GM23338 (cell line): ENCODE measurements at regions not wholly inside any gene's neighbourhood (a gene's known extent, or its start where the extent isn't known, plus 50 kb on each side); places are given as distances from the start of the nearest gene placed in this dataset.

Experiments
- ATAC-seq: fragments of 200-7000 bp; cut with Tn5 transposase; 3 replicates; pipeline ENCODE4 v1.9.1; 2020
- DNase-seq: peaks from one replicate; pipeline ENCODE4 v3.0.0-alpha.2; 2015; ENCODE audit warnings: low spot score
- H2AFZ ChIP-seq: fragments of 200-600 bp; sonication (generic); 2 replicates; pipeline ENCODE4 v1.8.0; 2016; ENCODE audit warnings: antibody characterized with exemption, mild to moderate bottlenecking, moderate library complexity
- H3F3A ChIP-seq: fragments of 200-600 bp; sonication (generic); replicated peaks from 2 replicates; pipeline ENCODE4 v1.8.0; 2017; ENCODE audit warnings: antibody characterized with exemption, mixed run types, low read depth
- H3K27ac ChIP-seq: fragments of 200-600 bp; sonication (generic); 2 replicates; pipeline ENCODE4 v1.6.1; 2016; ENCODE audit warnings: low read depth
- H3K27me3 ChIP-seq: fragments of 200-600 bp; sonication (generic); 2 replicates; pipeline ENCODE4 v1.8.0; 2016; ENCODE audit warnings: mild to moderate bottlenecking, mixed run types, moderate library complexity; ENCODE audit not compliant: insufficient read depth
- H3K36me3 ChIP-seq: fragments of 200-600 bp; sonication (generic); 2 replicates; pipeline ENCODE4 v1.8.0; 2016; ENCODE audit warnings: mild to moderate bottlenecking; ENCODE audit not compliant: insufficient read depth
- H3K4me1 ChIP-seq: fragments of 200-600 bp; sonication (generic); 2 replicates; pipeline ENCODE4 v1.8.0; 2016; ENCODE audit warnings: mild to moderate bottlenecking, moderate library complexity; ENCODE audit not compliant: insufficient read depth
- H3K4me2 ChIP-seq: fragments of 200-600 bp; sonication (generic); 2 replicates; pipeline ENCODE4 v1.7.1; 2017; ENCODE audit warnings: mixed run types
- H3K4me3 ChIP-seq: fragments of 200-600 bp; sonication (generic); 2 replicates; pipeline ENCODE4 v1.6.1; 2016; ENCODE audit warnings: mixed run types
- H3K79me2 ChIP-seq: fragments of 200-600 bp; sonication (generic); replicated peaks from 2 replicates; pipeline ENCODE4 v1.8.0; 2017; ENCODE audit warnings: mild to moderate bottlenecking; ENCODE audit not compliant: insufficient read depth
- H3K9me2 ChIP-seq: fragments of 200-600 bp; sonication (generic); 2 replicates; pipeline ENCODE4 v1.8.0; 2017; ENCODE audit not compliant: insufficient read depth
- H4K20me1 ChIP-seq: fragments of 200-600 bp; sonication (generic); replicated peaks from 2 replicates; pipeline ENCODE4 v1.8.0; 2017; ENCODE audit warnings: mild to moderate bottlenecking; ENCODE audit not compliant: insufficient read depth
- H3K27ac Mint-ChIP-seq: 2 replicates; pipeline ENCODE4 v1.8.0; 2020; ENCODE audit warnings: inconsistent platforms, mild to moderate bottlenecking, moderate library complexity, mixed read lengths
- H3K27me3 Mint-ChIP-seq: 3 replicates; pipeline ENCODE4 v1.8.0; 2022; ENCODE audit warnings: low read depth, mild to moderate bottlenecking, moderate library complexity, mixed read lengths, inconsistent platforms; ENCODE audit not compliant: insufficient read depth, poor library complexity
- H3K36me3 Mint-ChIP-seq: 3 replicates; pipeline ENCODE4 v1.8.0; 2021; ENCODE audit warnings: low read depth, mild to moderate bottlenecking, inconsistent platforms, moderate library complexity, mixed read lengths
- H3K4me1 Mint-ChIP-seq: 3 replicates; pipeline ENCODE4 v1.8.0; 2020; ENCODE audit warnings: mild to moderate bottlenecking, inconsistent platforms, mixed read lengths
- H3K4me3 Mint-ChIP-seq: 3 replicates; pipeline ENCODE4 v1.8.0; 2021; ENCODE audit warnings: moderate library complexity, mild to moderate bottlenecking, inconsistent platforms, mixed read lengths
- H3K9me3 Mint-ChIP-seq: 3 replicates; pipeline ENCODE4 v1.8.0; 2020; ENCODE audit warnings: moderate library complexity, mild to moderate bottlenecking, inconsistent platforms, mixed read lengths
- CREB1 ChIP-seq: fragments of 250-450 bp; sonication (Bioruptor Pico); IDR thresholded peaks from 2 replicates; pipeline ENCODE4 v1.5.0; 2020; ENCODE audit warnings: low read depth, mild to moderate bottlenecking, moderate library complexity
- CTCF ChIP-seq, 2 experiments: fragments of 200-600 bp in 1 of 2; sonication (generic) in 1 of 2; conservative IDR thresholded peaks; 2 replicates each; pipeline versions ENCODE4 v1.5.1 to v1.6.1; 2016 to 2017; ENCODE audit warnings: antibody characterized with exemption in 2 of 2, low read depth in 2 of 2, mild to moderate bottlenecking in 2 of 2, moderate library complexity in 1 of 2
- ETS1 ChIP-seq: IDR thresholded peaks from 2 replicates; pipeline ENCODE4 v1.6.1; 2016; ENCODE audit warnings: antibody characterized with exemption
- EZH2 ChIP-seq: fragments of 200-600 bp; sonication (generic); IDR thresholded peaks from one replicate; pipeline ENCODE4 v1.8.0; 2017; ENCODE audit warnings: antibody characterized with exemption, mild to moderate bottlenecking, low read depth; ENCODE audit not compliant: unreplicated experiment
- EZH2phosphoT487 ChIP-seq: fragments of 200-600 bp; sonication (generic); IDR thresholded peaks from one replicate; pipeline ENCODE4 v1.8.1; 2018; ENCODE audit warnings: antibody characterized with exemption; ENCODE audit not compliant: unreplicated experiment
- JUNB ChIP-seq: IDR thresholded peaks from one replicate; pipeline ENCODE4 v1.6.1; 2016; ENCODE audit warnings: antibody characterized with exemption; ENCODE audit not compliant: unreplicated experiment
- NANOG ChIP-seq: IDR thresholded peaks from 2 replicates; pipeline ENCODE4 v1.6.1; 2016; ENCODE audit warnings: antibody characterized with exemption, borderline replicate concordance
- POLR2AphosphoS5 ChIP-seq: IDR thresholded peaks from 2 replicates; pipeline ENCODE4 v1.6.1; 2016; ENCODE audit warnings: antibody characterized with exemption, low read depth
- REST ChIP-seq: IDR thresholded peaks from one replicate; pipeline ENCODE4 v1.6.1; 2018; ENCODE audit warnings: antibody characterized with exemption; ENCODE audit not compliant: unreplicated experiment
- STAT1 ChIP-seq: IDR thresholded peaks from one replicate; pipeline ENCODE4 v1.6.1; 2016; ENCODE audit warnings: antibody characterized with exemption; ENCODE audit not compliant: unreplicated experiment
- ZNF114 ChIP-seq: fragments of 250-450 bp; sonication (Bioruptor Pico); IDR thresholded peaks from 2 replicates; pipeline ENCODE4 v1.5.0; 2020; ENCODE audit warnings: mild to moderate bottlenecking, moderate library complexity
- ZNF331 ChIP-seq: fragments of 250-450 bp; sonication (Bioruptor Pico); IDR thresholded peaks from 2 replicates; pipeline ENCODE4 v1.5.0; 2020; ENCODE audit warnings: low read depth, mild to moderate bottlenecking, moderate library complexity
- ZNF462 ChIP-seq: fragments of 250-450 bp; sonication (Bioruptor Pico); IDR thresholded peaks from 2 replicates; pipeline ENCODE4 v1.5.0; 2020; ENCODE audit warnings: mild to moderate bottlenecking, moderate library complexity

- Histone ChIP-seq H4K20me1 (no peaks in the 10 kb centered on the region), H3K27ac (no peak overlapping the region), H3K27me3 (no peaks in the 10 kb centered on the region), H3K79me2 (no peaks in the 10 kb centered on the region), H3K4me1 (no peaks in the 10 kb centered on the region), H2AFZ (no peak overlapping the region), H3F3A (no peaks in the 10 kb centered on the region), H3K4me2 (no peak overlapping the region), H3K36me3 (no peaks in the 10 kb centered on the region), H3K9me2 (no peaks in the 10 kb centered on the region), H3K4me3 (no peak overlapping the region)
- no peak overlapping the region for H3K27ac Mint-ChIP-seq
- DNase-seq (no peak), ATAC-seq (no peak)
- no peak for TF ChIP-seq ZNF462
- no peak for TF ChIP-seq CTCF (conservative IDR thresholded peaks at IDR 0.05; ENCODE audit: low read depth in 2 of 2)
- no peak for TF ChIP-seq ETS1
- no peak for TF ChIP-seq NANOG
- no peak for TF ChIP-seq CREB1
- no peak for TF ChIP-seq ZNF114 (CRISPR knock-in tag)
- no peak for TF ChIP-seq STAT1
- no peak for TF ChIP-seq JUNB
- no peak for TF ChIP-seq EZH2phosphoT487
- TF ChIP-seq POLR2AphosphoS5: no peak
- no peak for TF ChIP-seq REST
- TF ChIP-seq ZNF331: no peak
- TF ChIP-seq EZH2: no peak
- peaks cover 7% of the 10 kb centered on the region; the same call in 2 of the 3 replicates for H3K36me3 Mint-ChIP-seq
- H3K4me3 Mint-ChIP-seq: no peak overlapping the region
- H3K4me1 Mint-ChIP-seq: no peaks in the 10 kb centered on the region
- peaks cover 6% of the 10 kb centered on the region; the same call in 1 of the 3 replicates for H3K9me3 Mint-ChIP-seq
- no peaks in the 10 kb centered on the region for H3K27me3 Mint-ChIP-seq
These were observed 127.7 kb upstream of the CHST9 start for GRCh38 chr18:27312853-27313252.
